Skeletal muscle tissue (tissue), 3 donors: ENCODE measurements at regions not wholly inside any gene's neighbourhood (a gene's known extent, or its start where the extent isn't known, plus 50 kb on each side); places are given as distances from the start of the nearest gene placed in this dataset.
"Not testable (repeated sequence)": the region's sequence is repeated elsewhere in the genome, so short reads cannot be mapped to it uniquely, and the experiment has no call there.

Source experiments
- H3K27ac ChIP-seq: one replicate; pipeline ENCODE4 v1.7.0; 2013; ENCODE audit warnings: mild to moderate bottlenecking, low read depth, low read length, inconsistent platforms
- H3K27me3 ChIP-seq, 3 donors: one replicate each; pipeline ENCODE4 v1.7.0; 2013; ENCODE audit warnings: low read length in 3 of 3; ENCODE audit not compliant: control insufficient read depth in 3 of 3, insufficient read depth in 3 of 3
- H3K36me3 ChIP-seq, 3 donors: one replicate each; pipeline ENCODE4 v1.7.0; 2013; ENCODE audit warnings: low read length in 3 of 3; ENCODE audit not compliant: control insufficient read depth in 3 of 3, insufficient read depth in 3 of 3
- H3K4me1 ChIP-seq, 3 donors: one replicate each; pipeline ENCODE4 v1.7.0; 2013; ENCODE audit warnings: low read length in 3 of 3, mild to moderate bottlenecking in 3 of 3; ENCODE audit not compliant: control insufficient read depth in 3 of 3, insufficient read depth in 3 of 3
- H3K4me3 ChIP-seq, 3 donors: one replicate each; pipeline ENCODE4 v1.7.0; 2013; ENCODE audit warnings: low read length in 3 of 3
- H3K9ac ChIP-seq, 3 donors: one replicate each; pipeline ENCODE4 v1.7.0; 2013; ENCODE audit warnings: low read length in 3 of 3, mild to moderate bottlenecking in 3 of 3, moderate library complexity in 2 of 3, low read depth in 1 of 3
- H3K9me3 ChIP-seq, 3 donors: one replicate each; pipeline ENCODE4 v1.7.0; 2013; ENCODE audit warnings: low read length in 3 of 3; ENCODE audit not compliant: control insufficient read depth in 3 of 3
- donor health status: Osteomylitis.

- Histone ChIP-seq H3K27me3 (no peaks in the 10 kb centered on the region), H3K9ac (no peak overlapping the region), H3K4me1 (peaks cover 2 to 6% (median 3%) of the 10 kb centered on the region in 3 donors), H3K9me3 (no peaks in the 10 kb centered on the region), H3K4me3 (no peak overlapping the region), H3K27ac (no peak overlapping the region), H3K36me3 (no peaks in the 10 kb centered on the region)
Measured at GRCh38 chr6:157746897-157747296, 76.1 kb upstream of the SNX9 start.

- Histone ChIP-seq H3K36me3 (no peaks in the 10 kb centered on the region), H3K27me3 (no peaks in the 10 kb centered on the region), H3K9ac (no peak overlapping the region), H3K4me1 (peaks cover 0 to 1% (median 1%) of the 10 kb centered on the region in 3 donors), H3K4me3 (no peak overlapping the region), H3K27ac (no peak overlapping the region), H3K9me3 (no peaks in the 10 kb centered on the region)
Measured at GRCh38 chr6:157747370-157747769, 75.7 kb upstream of the SNX9 start.

GRCh38 chr6:157748839-157749571 is 74.0 kb upstream of the SNX9 start:
- no peak overlapping the region for H3K9ac ChIP-seq
- no peak overlapping the region for H3K27ac ChIP-seq
- H3K36me3 ChIP-seq, result no peaks in the 10 kb centered on the region
- no peak overlapping the region for H3K4me3 ChIP-seq
- H3K4me1 ChIP-seq, result no peaks in the 10 kb centered on the region
- no peaks in the 10 kb centered on the region for H3K9me3 ChIP-seq
- H3K27me3 ChIP-seq, result no peaks in the 10 kb centered on the region

- H3K9ac ChIP-seq, H3K27ac ChIP-seq, H3K27me3 ChIP-seq, H3K36me3 ChIP-seq, H3K9me3 ChIP-seq, H3K4me1 ChIP-seq, H3K4me3 ChIP-seq: not testable (repeated sequence)
Measured at GRCh38 chr6:157750973-157751372, 72.1 kb upstream of the SNX9 start.

- no peaks in the 10 kb centered on the region for H3K36me3 ChIP-seq
- no peak overlapping the region for H3K9ac ChIP-seq
- H3K4me3 ChIP-seq, result no peak overlapping the region
- H3K27ac ChIP-seq, result no peak overlapping the region
- no peaks in the 10 kb centered on the region for H3K27me3 ChIP-seq
- no peaks in the 10 kb centered on the region for H3K9me3 ChIP-seq
- H3K4me1 ChIP-seq, result peaks cover under 1 to 4% (median 4%) of the 10 kb centered on the region in 3 donors
Measured at GRCh38 chr6:157751547-157752200, 71.4 kb upstream of the SNX9 start.

- not testable (repeated sequence) for H3K4me3 ChIP-seq, H3K27ac ChIP-seq, H3K9ac ChIP-seq, H3K36me3 ChIP-seq, H3K9me3 ChIP-seq, H3K27me3 ChIP-seq
- H3K4me1 ChIP-seq, result peaks cover 4 to 12% (median 6%) of the 10 kb centered on the region in 3 donors
Measured at GRCh38 chr6:157752879-157753278, 70.2 kb upstream of the SNX9 start.

GRCh38 chr6:157753291-157753690 is 69.8 kb upstream of the SNX9 start:
- peaks cover 4 to 12% (median 6%) of the 10 kb centered on the region in 3 donors for H3K4me1 ChIP-seq
- no peak overlapping the region for H3K9ac ChIP-seq
- no peaks in the 10 kb centered on the region for H3K27me3 ChIP-seq
- no peaks in the 10 kb centered on the region for H3K36me3 ChIP-seq
- H3K27ac ChIP-seq, result no peak overlapping the region
- no peaks in the 10 kb centered on the region for H3K9me3 ChIP-seq
- H3K4me3 ChIP-seq, result no peak overlapping the region

GRCh38 chr6:157753801-157754200 is 69.2 kb upstream of the SNX9 start:
- H3K4me3 ChIP-seq, H3K27me3 ChIP-seq, H3K36me3 ChIP-seq, H3K27ac ChIP-seq, H3K9ac ChIP-seq, H3K9me3 ChIP-seq: not testable (repeated sequence)
- peaks cover 4 to 14% (median 6%) of the 10 kb centered on the region in 3 donors for H3K4me1 ChIP-seq

- no peak overlapping the region for H3K27ac ChIP-seq
- no peaks in the 10 kb centered on the region for H3K36me3 ChIP-seq
- H3K9me3 ChIP-seq, result no peaks in the 10 kb centered on the region
- H3K4me1 ChIP-seq, result peaks cover 4 to 14% (median 6%) of the 10 kb centered on the region in 3 donors
- H3K9ac ChIP-seq, result no peak overlapping the region
- no peak overlapping the region for H3K4me3 ChIP-seq
- H3K27me3 ChIP-seq, result no peaks in the 10 kb centered on the region
Measured at GRCh38 chr6:157754351-157754750, 68.7 kb upstream of the SNX9 start.

GRCh38 chr6:157755032-157755745 is 67.9 kb upstream of the SNX9 start:
- H3K9me3 ChIP-seq, result no peaks in the 10 kb centered on the region
- no peaks in the 10 kb centered on the region for H3K27me3 ChIP-seq
- H3K4me1 ChIP-seq, result peaks cover 4 to 14% (median 7%) of the 10 kb centered on the region in 3 donors
- H3K9ac ChIP-seq, result no peak overlapping the region
- no peak overlapping the region for H3K4me3 ChIP-seq
- no peak overlapping the region for H3K27ac ChIP-seq
- H3K36me3 ChIP-seq, result no peaks in the 10 kb centered on the region
